BE2C (cell line): ENCODE measurements at regions not wholly inside any gene's neighbourhood (a gene's known extent, or its start where the extent isn't known, plus 50 kb on each side); places are given as distances from the start of the nearest gene placed in this dataset.
"Not testable (repeated sequence)": the region's sequence is repeated elsewhere in the genome, so short reads cannot be mapped to it uniquely, and the experiment has no call there.

Experiments used
- DNase-seq: peaks from one replicate; pipeline ENCODE4 v3.0.0-alpha.2; 2020
- H3K27me3 ChIP-seq: fragments of 250-450 bp; sonication (Bioruptor Pico); 2 replicates; pipeline ENCODE4 v1.5.1; 2020; ENCODE audit warnings: mild to moderate bottlenecking
- H3K36me3 ChIP-seq: fragments of 250-450 bp; sonication (Bioruptor Pico); 2 replicates; pipeline ENCODE4 v1.5.1; 2020; ENCODE audit warnings: mild to moderate bottlenecking
- H3K4me1 ChIP-seq: fragments of 250-450 bp; sonication (Bioruptor Pico); 2 replicates; pipeline ENCODE4 v1.5.1; 2020
- H3K4me3 ChIP-seq: 2 replicates; pipeline ENCODE4 v1.5.1; 2011; ENCODE audit warnings: low read depth, low read length
- H3K9me3 ChIP-seq: fragments of 250-450 bp; sonication (Bioruptor Pico); 2 replicates; pipeline ENCODE4 v1.5.1; 2020
- TF ChIP-seq, protein P1 (sequence below): IDR thresholded peaks from 2 replicates; pipeline ENCODE4 v1.5.1; 2012; ENCODE audit warnings: mild to moderate bottlenecking, low read depth, low read length

DNA sequence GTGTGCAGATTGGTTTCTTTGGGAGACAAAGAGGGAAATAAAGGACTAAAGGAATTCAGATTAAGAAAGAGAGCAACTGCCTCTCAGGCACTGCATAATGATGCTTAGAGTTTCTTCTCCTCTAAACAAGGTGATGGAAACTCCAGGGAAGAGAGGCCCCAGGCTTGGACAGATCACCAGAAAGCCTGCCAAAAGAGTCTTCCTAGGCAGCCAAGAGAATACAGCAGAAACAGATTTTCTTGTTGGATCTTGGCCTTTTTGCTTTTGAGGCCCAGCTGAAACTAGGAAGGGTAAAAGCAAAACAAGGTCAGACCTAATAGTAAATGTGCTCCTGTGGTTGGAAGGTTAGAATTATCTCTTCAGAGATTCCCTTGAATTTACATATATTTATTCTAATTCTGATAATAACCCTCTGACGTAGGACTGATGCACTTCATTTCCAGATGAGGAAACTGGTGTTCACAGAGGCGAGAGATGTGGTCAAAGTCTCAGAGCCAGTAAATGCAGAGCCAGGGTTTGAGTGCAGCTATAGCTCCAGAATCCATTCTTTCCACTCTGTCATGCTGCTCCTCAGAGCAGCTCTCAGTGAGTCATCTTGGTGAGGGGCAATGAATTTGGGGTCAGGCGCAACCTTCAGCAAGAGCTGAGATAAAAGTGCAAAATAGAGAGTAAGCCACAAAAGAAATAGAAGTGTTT, 142.3 kb upstream of the FBXO11 start:
- no peaks in the 10 kb centered on the region for H3K36me3 ChIP-seq
- DNase-seq = no peak
- TF ChIP-seq, protein P1, sequence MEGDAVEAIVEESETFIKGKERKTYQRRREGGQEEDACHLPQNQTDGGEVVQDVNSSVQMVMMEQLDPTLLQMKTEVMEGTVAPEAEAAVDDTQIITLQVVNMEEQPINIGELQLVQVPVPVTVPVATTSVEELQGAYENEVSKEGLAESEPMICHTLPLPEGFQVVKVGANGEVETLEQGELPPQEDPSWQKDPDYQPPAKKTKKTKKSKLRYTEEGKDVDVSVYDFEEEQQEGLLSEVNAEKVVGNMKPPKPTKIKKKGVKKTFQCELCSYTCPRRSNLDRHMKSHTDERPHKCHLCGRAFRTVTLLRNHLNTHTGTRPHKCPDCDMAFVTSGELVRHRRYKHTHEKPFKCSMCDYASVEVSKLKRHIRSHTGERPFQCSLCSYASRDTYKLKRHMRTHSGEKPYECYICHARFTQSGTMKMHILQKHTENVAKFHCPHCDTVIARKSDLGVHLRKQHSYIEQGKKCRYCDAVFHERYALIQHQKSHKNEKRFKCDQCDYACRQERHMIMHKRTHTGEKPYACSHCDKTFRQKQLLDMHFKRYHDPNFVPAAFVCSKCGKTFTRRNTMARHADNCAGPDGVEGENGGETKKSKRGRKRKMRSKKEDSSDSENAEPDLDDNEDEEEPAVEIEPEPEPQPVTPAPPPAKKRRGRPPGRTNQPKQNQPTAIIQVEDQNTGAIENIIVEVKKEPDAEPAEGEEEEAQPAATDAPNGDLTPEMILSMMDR = no peak
- no peak overlapping the region for H3K4me3 ChIP-seq
- H3K27me3 ChIP-seq = no peaks in the 10 kb centered on the region
- H3K4me1 ChIP-seq = no peaks in the 10 kb centered on the region
- H3K9me3 ChIP-seq = no peaks in the 10 kb centered on the region

DNA sequence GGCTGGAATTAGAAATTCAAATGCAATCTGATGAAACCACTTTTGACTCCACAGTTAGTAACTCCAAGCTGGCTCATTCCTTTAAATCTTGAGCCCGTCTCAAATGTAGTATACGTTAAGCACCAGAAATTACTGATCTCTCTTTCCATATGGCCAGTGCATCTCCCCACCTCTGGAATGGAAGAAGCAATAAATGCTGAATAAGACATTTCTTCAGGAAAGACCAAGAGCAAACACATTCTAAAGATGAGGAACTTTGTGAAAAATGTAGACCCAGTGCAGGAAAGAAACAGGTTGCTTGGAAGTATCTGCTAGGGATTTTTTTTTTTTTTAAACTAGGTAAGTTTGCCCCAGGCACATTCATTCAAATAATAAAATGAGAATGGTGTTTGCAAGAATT, 143.1 kb upstream of the FBXO11 start:
- no peak for DNase-seq
- H3K27me3 ChIP-seq = no peaks in the 10 kb centered on the region
- H3K36me3 ChIP-seq = no peaks in the 10 kb centered on the region
- no peaks in the 10 kb centered on the region for H3K4me1 ChIP-seq
- TF ChIP-seq, protein P1 = no peak
- H3K4me3 ChIP-seq = no peak overlapping the region
- no peaks in the 10 kb centered on the region for H3K9me3 ChIP-seq

DNA sequence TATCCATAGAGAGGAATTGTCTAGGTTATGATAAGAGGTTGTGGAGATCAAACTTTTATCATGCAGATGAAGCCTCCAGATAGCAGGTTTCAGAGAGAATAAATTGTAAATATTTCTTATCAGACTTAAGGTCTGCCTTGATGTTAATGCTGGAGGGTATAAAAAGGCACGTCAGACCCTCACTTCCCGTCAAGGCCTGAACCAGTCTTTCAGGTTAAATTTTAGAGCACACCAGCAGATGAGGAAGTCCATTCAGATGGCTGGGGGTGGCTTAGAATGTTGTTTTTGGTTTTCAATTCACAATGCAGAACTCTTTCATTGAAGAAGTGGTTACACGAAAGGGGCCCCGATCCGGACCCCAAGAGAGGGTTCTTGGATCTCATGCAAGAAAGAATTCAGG, 144.4 kb upstream of the FBXO11 start:
- no peaks in the 10 kb centered on the region for H3K27me3 ChIP-seq
- TF ChIP-seq, protein P1 = no peak
- no peak for DNase-seq
- H3K4me1 ChIP-seq = no peaks in the 10 kb centered on the region
- no peak overlapping the region for H3K4me3 ChIP-seq
- H3K36me3 ChIP-seq = no peaks in the 10 kb centered on the region
- H3K9me3 ChIP-seq = no peaks in the 10 kb centered on the region

DNA sequence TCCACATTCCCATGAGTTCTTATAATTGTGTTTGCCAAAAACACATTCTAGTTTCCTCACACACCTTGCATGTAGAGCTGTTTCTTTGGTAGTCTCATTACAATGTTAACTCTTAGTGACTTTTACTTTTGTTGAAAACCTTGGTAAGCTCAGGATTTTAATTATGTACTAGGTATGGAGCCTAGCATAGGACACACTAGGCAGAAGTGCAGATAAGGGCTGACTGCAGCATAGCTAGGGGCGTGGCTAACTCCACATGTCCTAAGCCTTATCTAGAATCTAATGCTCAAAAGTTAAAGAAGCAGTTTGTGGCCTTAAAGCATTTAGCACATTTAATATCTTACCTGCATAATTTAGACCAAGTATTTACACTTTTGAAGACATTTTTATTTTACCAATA, 153.7 kb upstream of the FBXO11 start:
- TF ChIP-seq, protein P1 = no peak
- Histone ChIP-seq H3K27me3 (no peaks in the 10 kb centered on the region), H3K4me1 (no peaks in the 10 kb centered on the region), H3K4me3 (no peak overlapping the region), H3K36me3 (no peaks in the 10 kb centered on the region), H3K9me3 (no peaks in the 10 kb centered on the region)
- no peak for DNase-seq

DNA sequence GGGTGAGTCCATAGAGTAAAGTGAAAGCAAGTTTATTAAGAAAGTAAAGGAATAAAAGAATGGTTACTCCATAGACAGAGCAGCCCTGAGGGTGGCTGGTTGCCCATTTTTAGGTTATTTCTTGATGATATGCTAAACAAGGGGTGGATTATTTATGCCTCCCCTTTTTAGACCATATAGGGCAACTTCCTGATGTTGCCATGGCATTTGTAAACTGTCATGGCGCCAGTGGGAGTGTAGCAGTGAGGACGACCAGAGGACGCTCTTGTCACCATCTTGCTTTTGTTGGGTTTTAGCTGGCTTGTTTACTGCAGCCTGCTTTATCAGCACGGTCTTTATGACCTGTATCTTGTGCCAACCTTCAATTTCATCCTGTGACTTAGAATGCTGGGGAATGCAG, 155.4 kb upstream of the FBXO11 start:
- DNase-seq, H3K4me1 ChIP-seq, H3K27me3 ChIP-seq, H3K4me3 ChIP-seq, H3K9me3 ChIP-seq, H3K36me3 ChIP-seq: not testable (repeated sequence)

DNA sequence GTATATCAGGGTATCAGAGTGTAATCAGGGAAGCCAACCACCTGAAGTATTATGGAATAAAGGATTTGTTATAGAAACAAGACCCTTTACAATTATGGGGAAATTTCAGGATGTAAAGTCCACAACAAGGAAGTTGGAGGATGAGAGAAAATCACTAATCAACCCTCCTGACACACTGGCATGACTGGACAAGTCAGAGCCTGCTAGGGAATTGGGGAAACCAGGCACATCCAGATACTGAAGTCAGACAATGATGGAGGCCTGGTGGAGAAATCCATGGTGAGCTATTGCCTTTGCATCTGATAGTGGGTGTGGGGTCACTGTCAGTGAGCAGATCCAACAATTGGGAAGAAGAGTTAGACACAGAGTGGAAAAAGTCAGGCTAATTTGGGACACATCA, 158.8 kb upstream of the FBXO11 start:
- DNase-seq = no peak
- no peaks in the 10 kb centered on the region for H3K9me3 ChIP-seq
- no peaks in the 10 kb centered on the region for H3K4me1 ChIP-seq
- no peaks in the 10 kb centered on the region for H3K36me3 ChIP-seq
- TF ChIP-seq, protein P1 = no peak
- H3K27me3 ChIP-seq = no peaks in the 10 kb centered on the region
- H3K4me3 ChIP-seq = no peak overlapping the region
